Omental fat pad (tissue), 3 donors: ENCODE measurements at regions not wholly inside any gene's neighbourhood (a gene's known extent, or its start where the extent isn't known, plus 50 kb on each side); places are given as distances from the start of the nearest gene placed in this dataset.
A peak's percentile ranks its signal among the peaks of the same experiment; 100 is the strongest.

Experiments used
- ATAC-seq: fragments of 150-250 bp; one replicate; pipeline ENCODE4 v1.9.1; 2016; ENCODE audit warnings: mild to moderate bottlenecking, moderate library complexity; ENCODE audit not compliant: low FRiP score
- DNase-seq: peaks from one replicate; pipeline ENCODE4 v3.0.0-alpha.2; 2019; ENCODE audit warnings: low spot score
- CTCF ChIP-seq, 3 donors: fragments of 450-650 bp; IDR thresholded peaks; one replicate each; pipeline ENCODE4 v1.5.1; 2016 to 2017; ENCODE audit warnings: antibody characterized with exemption in 3 of 3, mild to moderate bottlenecking in 3 of 3, moderate library complexity in 2 of 3

- DNase-seq: no peak
- ATAC-seq: no peak
- TF ChIP-seq CTCF (IDR thresholded peaks at IDR 0.05): no peak
These were observed 69.7 kb upstream of the RANBP3L start for GRCh38 chr5:36371366-36371765.

GRCh38 chr5:36373527-36374086 is 71.9 kb upstream of the RANBP3L start:
- no peak for TF ChIP-seq CTCF (IDR thresholded peaks at IDR 0.05)
- peak; percentile 79 for ATAC-seq

GRCh38 chr5:36374266-36374862 is 72.7 kb upstream of the RANBP3L start:
- DNase-seq (no peak), ATAC-seq (no peak)
- TF ChIP-seq CTCF (IDR thresholded peaks at IDR 0.05): no peak

More at GRCh38 chr5:36373527-36374086, 71.9 kb upstream of the RANBP3L start:
- peak; percentile 70 for DNase-seq

- DNase-seq: no peak
- ATAC-seq: no peak
- TF ChIP-seq CTCF (IDR thresholded peaks at IDR 0.05): no peak
These were observed 75.5 kb upstream of the RANBP3L start for GRCh38 chr5:36377192-36377591.

GRCh38 chr5:36378551-36378950 is 76.8 kb upstream of the RANBP3L start:
- ATAC-seq: no peak
- TF ChIP-seq CTCF (IDR thresholded peaks at IDR 0.05): no peak
- no peak for DNase-seq

- no peak for TF ChIP-seq CTCF (IDR thresholded peaks at IDR 0.05)
- DNase-seq (no peak), ATAC-seq (no peak)
These were observed 81.2 kb upstream of the RANBP3L start for GRCh38 chr5:36382890-36383289.

- ATAC-seq (no peak), DNase-seq (no peak)
- no peak for TF ChIP-seq CTCF (IDR thresholded peaks at IDR 0.05)
These were observed 82.2 kb upstream of the RANBP3L start for GRCh38 chr5:36383942-36384341.
